ENCODE measurements at regions not wholly inside any gene's neighbourhood (a gene's known extent, or its start where the extent isn't known, plus 50 kb on each side); places are given as distances from the start of the nearest gene placed in this dataset.

DNA sequence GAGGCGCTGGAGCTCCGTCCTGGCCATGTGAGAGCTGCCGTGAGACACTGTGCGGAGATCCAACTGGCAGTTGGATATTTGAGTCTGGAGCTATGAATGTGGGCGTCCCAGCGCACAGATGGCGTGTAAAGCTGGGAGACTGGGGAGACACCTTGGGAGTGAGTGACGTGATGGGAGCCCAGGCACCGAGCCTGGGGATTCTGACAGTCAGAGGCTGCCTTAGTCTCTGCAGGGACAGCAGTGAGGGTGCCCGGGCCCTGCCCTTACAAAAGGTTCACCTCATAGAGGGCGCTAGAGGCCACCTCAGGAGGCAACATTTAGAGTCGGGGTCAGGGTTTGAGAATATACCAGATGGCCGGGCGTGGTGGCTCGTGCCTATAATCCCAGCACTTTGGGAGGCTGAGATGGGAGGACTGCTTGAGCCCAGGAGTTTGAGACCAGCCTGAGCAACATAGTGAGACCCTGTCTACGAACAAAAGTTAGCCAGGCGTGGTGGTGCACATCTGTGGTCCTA, 194.1 kb upstream of the GSE1 start:
- TF ChIP-seq, protein P1, sequence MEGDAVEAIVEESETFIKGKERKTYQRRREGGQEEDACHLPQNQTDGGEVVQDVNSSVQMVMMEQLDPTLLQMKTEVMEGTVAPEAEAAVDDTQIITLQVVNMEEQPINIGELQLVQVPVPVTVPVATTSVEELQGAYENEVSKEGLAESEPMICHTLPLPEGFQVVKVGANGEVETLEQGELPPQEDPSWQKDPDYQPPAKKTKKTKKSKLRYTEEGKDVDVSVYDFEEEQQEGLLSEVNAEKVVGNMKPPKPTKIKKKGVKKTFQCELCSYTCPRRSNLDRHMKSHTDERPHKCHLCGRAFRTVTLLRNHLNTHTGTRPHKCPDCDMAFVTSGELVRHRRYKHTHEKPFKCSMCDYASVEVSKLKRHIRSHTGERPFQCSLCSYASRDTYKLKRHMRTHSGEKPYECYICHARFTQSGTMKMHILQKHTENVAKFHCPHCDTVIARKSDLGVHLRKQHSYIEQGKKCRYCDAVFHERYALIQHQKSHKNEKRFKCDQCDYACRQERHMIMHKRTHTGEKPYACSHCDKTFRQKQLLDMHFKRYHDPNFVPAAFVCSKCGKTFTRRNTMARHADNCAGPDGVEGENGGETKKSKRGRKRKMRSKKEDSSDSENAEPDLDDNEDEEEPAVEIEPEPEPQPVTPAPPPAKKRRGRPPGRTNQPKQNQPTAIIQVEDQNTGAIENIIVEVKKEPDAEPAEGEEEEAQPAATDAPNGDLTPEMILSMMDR (IDR thresholded peaks at IDR 0.05): no peak
- TF ChIP-seq POLR2A (IDR thresholded peaks at IDR 0.05): no peak
